GM23338 (cell line): ENCODE measurements at regions not wholly inside any gene's neighbourhood (a gene's known extent, or its start where the extent isn't known, plus 50 kb on each side); places are given as distances from the start of the nearest gene placed in this dataset.
A peak's percentile ranks its signal among the peaks of the same experiment; 100 is the strongest.

Experiments
- ATAC-seq: fragments of 200-7000 bp; cut with Tn5 transposase; 3 replicates; pipeline ENCODE4 v1.9.1; 2020
- DNase-seq: peaks from one replicate; pipeline ENCODE4 v3.0.0-alpha.2; 2015; ENCODE audit warnings: low spot score
- H2AFZ ChIP-seq: fragments of 200-600 bp; sonication (generic); 2 replicates; pipeline ENCODE4 v1.8.0; 2016; ENCODE audit warnings: antibody characterized with exemption, mild to moderate bottlenecking, moderate library complexity
- H3F3A ChIP-seq: fragments of 200-600 bp; sonication (generic); replicated peaks from 2 replicates; pipeline ENCODE4 v1.8.0; 2017; ENCODE audit warnings: antibody characterized with exemption, mixed run types, low read depth
- H3K27ac ChIP-seq: fragments of 200-600 bp; sonication (generic); 2 replicates; pipeline ENCODE4 v1.6.1; 2016; ENCODE audit warnings: low read depth
- H3K27me3 ChIP-seq: fragments of 200-600 bp; sonication (generic); 2 replicates; pipeline ENCODE4 v1.8.0; 2016; ENCODE audit warnings: mild to moderate bottlenecking, mixed run types, moderate library complexity; ENCODE audit not compliant: insufficient read depth
- H3K36me3 ChIP-seq: fragments of 200-600 bp; sonication (generic); 2 replicates; pipeline ENCODE4 v1.8.0; 2016; ENCODE audit warnings: mild to moderate bottlenecking; ENCODE audit not compliant: insufficient read depth
- H3K4me1 ChIP-seq: fragments of 200-600 bp; sonication (generic); 2 replicates; pipeline ENCODE4 v1.8.0; 2016; ENCODE audit warnings: mild to moderate bottlenecking, moderate library complexity; ENCODE audit not compliant: insufficient read depth
- H3K4me2 ChIP-seq: fragments of 200-600 bp; sonication (generic); 2 replicates; pipeline ENCODE4 v1.7.1; 2017; ENCODE audit warnings: mixed run types
- H3K4me3 ChIP-seq: fragments of 200-600 bp; sonication (generic); 2 replicates; pipeline ENCODE4 v1.6.1; 2016; ENCODE audit warnings: mixed run types
- H3K79me2 ChIP-seq: fragments of 200-600 bp; sonication (generic); replicated peaks from 2 replicates; pipeline ENCODE4 v1.8.0; 2017; ENCODE audit warnings: mild to moderate bottlenecking; ENCODE audit not compliant: insufficient read depth
- H3K9me2 ChIP-seq: fragments of 200-600 bp; sonication (generic); 2 replicates; pipeline ENCODE4 v1.8.0; 2017; ENCODE audit not compliant: insufficient read depth
- H4K20me1 ChIP-seq: fragments of 200-600 bp; sonication (generic); replicated peaks from 2 replicates; pipeline ENCODE4 v1.8.0; 2017; ENCODE audit warnings: mild to moderate bottlenecking; ENCODE audit not compliant: insufficient read depth
- H3K27ac Mint-ChIP-seq: 2 replicates; pipeline ENCODE4 v1.8.0; 2020; ENCODE audit warnings: inconsistent platforms, mild to moderate bottlenecking, moderate library complexity, mixed read lengths
- H3K27me3 Mint-ChIP-seq: 3 replicates; pipeline ENCODE4 v1.8.0; 2022; ENCODE audit warnings: low read depth, mild to moderate bottlenecking, moderate library complexity, mixed read lengths, inconsistent platforms; ENCODE audit not compliant: insufficient read depth, poor library complexity
- H3K36me3 Mint-ChIP-seq: 3 replicates; pipeline ENCODE4 v1.8.0; 2021; ENCODE audit warnings: low read depth, mild to moderate bottlenecking, inconsistent platforms, moderate library complexity, mixed read lengths
- H3K4me1 Mint-ChIP-seq: 3 replicates; pipeline ENCODE4 v1.8.0; 2020; ENCODE audit warnings: mild to moderate bottlenecking, inconsistent platforms, mixed read lengths
- H3K4me3 Mint-ChIP-seq: 3 replicates; pipeline ENCODE4 v1.8.0; 2021; ENCODE audit warnings: moderate library complexity, mild to moderate bottlenecking, inconsistent platforms, mixed read lengths
- H3K9me3 Mint-ChIP-seq: 3 replicates; pipeline ENCODE4 v1.8.0; 2020; ENCODE audit warnings: moderate library complexity, mild to moderate bottlenecking, inconsistent platforms, mixed read lengths
- CREB1 ChIP-seq: fragments of 250-450 bp; sonication (Bioruptor Pico); IDR thresholded peaks from 2 replicates; pipeline ENCODE4 v1.5.0; 2020; ENCODE audit warnings: low read depth, mild to moderate bottlenecking, moderate library complexity
- CTCF ChIP-seq, 2 experiments: fragments of 200-600 bp in 1 of 2; sonication (generic) in 1 of 2; conservative IDR thresholded peaks; 2 replicates each; pipeline versions ENCODE4 v1.5.1 to v1.6.1; 2016 to 2017; ENCODE audit warnings: antibody characterized with exemption in 2 of 2, low read depth in 2 of 2, mild to moderate bottlenecking in 2 of 2, moderate library complexity in 1 of 2
- EZH2phosphoT487 ChIP-seq: fragments of 200-600 bp; sonication (generic); IDR thresholded peaks from one replicate; pipeline ENCODE4 v1.8.1; 2018; ENCODE audit warnings: antibody characterized with exemption; ENCODE audit not compliant: unreplicated experiment
- REST ChIP-seq: IDR thresholded peaks from one replicate; pipeline ENCODE4 v1.6.1; 2018; ENCODE audit warnings: antibody characterized with exemption; ENCODE audit not compliant: unreplicated experiment
- ZNF114 ChIP-seq: fragments of 250-450 bp; sonication (Bioruptor Pico); IDR thresholded peaks from 2 replicates; pipeline ENCODE4 v1.5.0; 2020; ENCODE audit warnings: mild to moderate bottlenecking, moderate library complexity
- ZNF331 ChIP-seq: fragments of 250-450 bp; sonication (Bioruptor Pico); IDR thresholded peaks from 2 replicates; pipeline ENCODE4 v1.5.0; 2020; ENCODE audit warnings: low read depth, mild to moderate bottlenecking, moderate library complexity
- ZNF462 ChIP-seq: fragments of 250-450 bp; sonication (Bioruptor Pico); IDR thresholded peaks from 2 replicates; pipeline ENCODE4 v1.5.0; 2020; ENCODE audit warnings: mild to moderate bottlenecking, moderate library complexity

GRCh38 chr1:232493869-232494268 is 136.1 kb downstream of the SIPA1L2 start:
- ATAC-seq (no peak), DNase-seq (no peak)
- H3K4me1 ChIP-seq = no peaks in the 10 kb centered on the region
- no peak overlapping the region for H2AFZ ChIP-seq
- 0 out of 4 replicates have a peak, but pooled peaks of 1 of the 2 experiments have one; percentile 5 for TF ChIP-seq CTCF (conservative IDR thresholded peaks at IDR 0.05; ENCODE audit: low read depth in 2 of 2)
- TF ChIP-seq ZNF331 = no peak
- peaks cover 17% of the 10 kb centered on the region; the same call in 1 of the 2 replicates for H3K9me2 ChIP-seq
- H3K9me3 Mint-ChIP-seq = no peaks in the 10 kb centered on the region
- no peak overlapping the region for H3K27ac Mint-ChIP-seq
- no peak overlapping the region for H3K4me2 ChIP-seq
- H3K27me3 Mint-ChIP-seq = no peaks in the 10 kb centered on the region
- H3K4me3 Mint-ChIP-seq = no peak overlapping the region
- peaks cover 4% of the 10 kb centered on the region for H3K4me1 Mint-ChIP-seq
- H3K36me3 Mint-ChIP-seq = no peaks in the 10 kb centered on the region
- no peak overlapping the region for H3K4me3 ChIP-seq
- H3K36me3 ChIP-seq = no peaks in the 10 kb centered on the region
- no peak overlapping the region for H3K27ac ChIP-seq
- H4K20me1 ChIP-seq = 0 out of 2 replicates have a peak, but pooled peaks cover 11% of the 10 kb centered on the region
- H3K27me3 ChIP-seq = no peaks in the 10 kb centered on the region
- H3F3A ChIP-seq = no peaks in the 10 kb centered on the region
- H3K79me2 ChIP-seq = no peaks in the 10 kb centered on the region

GRCh38 chr1:232489256-232489655 is 140.7 kb downstream of the SIPA1L2 start:
- H3F3A ChIP-seq = no peaks in the 10 kb centered on the region
- H3K79me2 ChIP-seq = no peaks in the 10 kb centered on the region
- H3K27me3 ChIP-seq = no peaks in the 10 kb centered on the region
- ATAC-seq = no peak
- no peaks in the 10 kb centered on the region for H3K36me3 Mint-ChIP-seq
- no peak overlapping the region for H3K4me3 ChIP-seq
- H3K4me3 Mint-ChIP-seq = no peak overlapping the region
- no peaks in the 10 kb centered on the region for H3K27me3 Mint-ChIP-seq
- no peak overlapping the region for H3K4me2 ChIP-seq
- 0 out of 2 replicates have a peak, but pooled peaks cover 3% of the 10 kb centered on the region for H4K20me1 ChIP-seq
- no peak for DNase-seq
- peaks cover 4% of the 10 kb centered on the region; the same call in 1 of the 2 replicates for H3K4me1 ChIP-seq
- H2AFZ ChIP-seq = no peak overlapping the region
- H3K27ac Mint-ChIP-seq = no peak overlapping the region
- no peaks in the 10 kb centered on the region for H3K9me3 Mint-ChIP-seq
- H3K27ac ChIP-seq = no peak overlapping the region
- H3K36me3 ChIP-seq = no peaks in the 10 kb centered on the region
- H3K9me2 ChIP-seq = peaks cover 6% of the 10 kb centered on the region; the same call in 1 of the 2 replicates
- H3K4me1 Mint-ChIP-seq = no peaks in the 10 kb centered on the region; the same call in 2 of the 3 replicates
- TF ChIP-seq EZH2phosphoT487 (no peak), CTCF (conservative IDR thresholded peaks at IDR 0.05; ENCODE audit: low read depth in 2 of 2) (no peak), ZNF331 (no peak), CREB1 (CRISPR knock-in tag) (no peak), ZNF114 (CRISPR knock-in tag) (no peak), REST (no peak), ZNF462 (CRISPR knock-in tag) (no peak)
